ENCODE measurements at regions not wholly inside any gene's neighbourhood (a gene's known extent, or its start where the extent isn't known, plus 50 kb on each side); places are given as distances from the start of the nearest gene placed in this dataset.

- CTCF ChIA-PET, result no interaction called here
- POLR2A ChIA-PET, result no interaction called here
- no peak for DNase-seq (ENCODE audit: low read depth, low spot score)
- no peak for TF ChIP-seq CTCF (IDR thresholded peaks at IDR 0.05; ENCODE audit: insufficient read depth, low read length, missing control alignments)
- H3K4me3 ChIP-seq (ENCODE audit: low read depth, low read length), result no peak overlapping the region
Observed at GRCh38 chr6:126949786-126950185, 168.7 kb upstream of the RSPO3 start.

- DNase-seq (ENCODE audit: low read depth, low spot score), result no peak
- no peak for TF ChIP-seq CTCF (IDR thresholded peaks at IDR 0.05; ENCODE audit: insufficient read depth, low read length, missing control alignments)
- ChIA-PET POLR2A (no interaction called here), CTCF (no interaction called here)
- H3K4me3 ChIP-seq (ENCODE audit: low read depth, low read length), result no peak overlapping the region
Observed at GRCh38 chr6:126955621-126956020, 162.8 kb upstream of the RSPO3 start.

- CTCF ChIA-PET, result no interaction called here
- TF ChIP-seq CTCF (IDR thresholded peaks at IDR 0.05; ENCODE audit: insufficient read depth, low read length, missing control alignments), result no peak
- no peak for DNase-seq (ENCODE audit: low read depth, low spot score)
- no peak overlapping the region for H3K4me3 ChIP-seq (ENCODE audit: low read depth, low read length)
- POLR2A ChIA-PET, result no interaction called here
Observed at GRCh38 chr6:126957721-126958120, 160.8 kb upstream of the RSPO3 start.

GRCh38 chr6:126959765-126960164 lies 158.7 kb upstream of the RSPO3 start:
- no peak for TF ChIP-seq CTCF (IDR thresholded peaks at IDR 0.05; ENCODE audit: insufficient read depth, low read length, missing control alignments)
- CTCF ChIA-PET, result no interaction called here
- H3K4me3 ChIP-seq (ENCODE audit: low read depth, low read length), result no peak overlapping the region
- POLR2A ChIA-PET, result no interaction called here
- no peak for DNase-seq (ENCODE audit: low read depth, low spot score)

GRCh38 chr6:126963077-126963809 lies 155.2 kb upstream of the RSPO3 start:
- no peak for DNase-seq (ENCODE audit: low read depth, low spot score)
- H3K4me3 ChIP-seq (ENCODE audit: low read depth, low read length), result no peak overlapping the region
- ChIA-PET CTCF (interaction anchor here (1.1 kb wide), 1 partner anchor 159 kb away, joined by 3 read pairs; no protein-coding TSS in a partner anchor), POLR2A (no interaction called here)
- TF ChIP-seq CTCF (IDR thresholded peaks at IDR 0.05; ENCODE audit: insufficient read depth, low read length, missing control alignments), result no peak

- no peak for TF ChIP-seq CTCF (IDR thresholded peaks at IDR 0.05; ENCODE audit: insufficient read depth, low read length, missing control alignments)
- no peak for DNase-seq (ENCODE audit: low read depth, low spot score)
- CTCF ChIA-PET, result no interaction called here
- POLR2A ChIA-PET, result no interaction called here
- H3K4me3 ChIP-seq (ENCODE audit: low read depth, low read length), result no peak overlapping the region
Observed at GRCh38 chr6:126967296-126968005, 151.0 kb upstream of the RSPO3 start.
